Osteoblast (primary cell): ENCODE measurements at regions not wholly inside any gene's neighbourhood (a gene's known extent, or its start where the extent isn't known, plus 50 kb on each side); places are given as distances from the start of the nearest gene placed in this dataset.

Experiments used
- DNase-seq: peaks from one replicate; pipeline ENCODE4 v3.0.0; 2011; ENCODE audit warnings: low spot score, mixed read lengths; ENCODE audit not compliant: insufficient read length; ENCODE audit errors: missing footprints
- H2AFZ ChIP-seq: 2 replicates; pipeline ENCODE4 v1.6.0; 2011; ENCODE audit warnings: mild to moderate bottlenecking, low read length
- H3K27ac ChIP-seq: 2 replicates; pipeline ENCODE4 v1.5.1; 2011; ENCODE audit warnings: mild to moderate bottlenecking, low read depth, low read length, moderate library complexity
- H3K27me3 ChIP-seq: 2 replicates; pipeline ENCODE4 v1.6.0; 2012; ENCODE audit warnings: mild to moderate bottlenecking, control low read depth, inconsistent platforms, low read length, moderate library complexity; ENCODE audit not compliant: insufficient read depth
- H3K36me3 ChIP-seq: 2 replicates; pipeline ENCODE4 v1.5.1; 2011; ENCODE audit warnings: mild to moderate bottlenecking, low read length, control low read depth, moderate library complexity; ENCODE audit not compliant: insufficient read depth
- H3K4me1 ChIP-seq: 2 replicates; pipeline ENCODE4 v1.5.1; 2011; ENCODE audit warnings: mild to moderate bottlenecking, low read length, control low read depth, moderate library complexity; ENCODE audit not compliant: insufficient read depth
- H3K4me2 ChIP-seq: 2 replicates; pipeline ENCODE4 v1.6.0; 2011; ENCODE audit warnings: mild to moderate bottlenecking, low read length; ENCODE audit not compliant: insufficient read depth
- H3K4me3 ChIP-seq: fragments of 200-600 bp; sonication (generic); 3 replicates; pipeline ENCODE4 v1.5.1; 2012; ENCODE audit warnings: mild to moderate bottlenecking, low read length, inconsistent platforms; ENCODE audit not compliant: insufficient read depth
- H3K79me2 ChIP-seq: 2 replicates; pipeline ENCODE4 v1.6.0; 2012; ENCODE audit warnings: mild to moderate bottlenecking, low read length, control low read depth, inconsistent platforms; ENCODE audit not compliant: insufficient read depth
- H3K9me3 ChIP-seq: 2 replicates; pipeline ENCODE4 v1.5.1; 2011; ENCODE audit warnings: low read depth, low read length, control low read depth
- H4K20me1 ChIP-seq: 2 replicates; pipeline ENCODE4 v1.6.0; 2012; ENCODE audit warnings: mild to moderate bottlenecking, low read length, control low read depth; ENCODE audit not compliant: insufficient read depth
- TF ChIP-seq, protein P1 (sequence below): IDR thresholded peaks from 2 replicates; pipeline ENCODE4 v1.5.1; 2011; ENCODE audit warnings: mild to moderate bottlenecking, low read depth, low read length, moderate library complexity; ENCODE audit errors: extremely low read depth

DNA sequence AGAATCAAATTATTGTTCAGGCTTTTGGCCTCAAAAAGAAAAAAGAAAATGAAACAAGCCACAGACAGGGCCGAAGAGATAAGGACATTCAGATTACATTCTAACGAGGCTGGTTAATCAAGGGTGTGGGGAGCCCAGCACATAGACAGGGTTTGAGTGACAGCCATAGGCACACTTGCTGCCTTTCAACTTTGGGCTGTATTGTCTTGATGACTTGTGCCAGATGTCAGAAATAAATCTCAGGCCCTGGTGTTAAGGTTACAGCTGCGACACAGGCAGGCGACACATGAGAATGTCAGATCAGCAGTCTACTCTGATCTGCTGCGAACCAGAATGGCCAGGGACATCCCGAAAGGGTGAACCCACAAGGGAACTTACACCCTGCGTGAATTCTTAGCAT is 231.2 kb upstream of the ARRDC4 start:
- H3K27ac ChIP-seq, result no peak overlapping the region
- no peak overlapping the region for H3K4me3 ChIP-seq
- no peaks in the 10 kb centered on the region for H3K9me3 ChIP-seq
- no peak overlapping the region for H3K4me2 ChIP-seq
- H3K36me3 ChIP-seq, result no peaks in the 10 kb centered on the region
- no peaks in the 10 kb centered on the region for H4K20me1 ChIP-seq
- no peak overlapping the region for H2AFZ ChIP-seq
- no peaks in the 10 kb centered on the region for H3K27me3 ChIP-seq
- H3K79me2 ChIP-seq, result no peaks in the 10 kb centered on the region
- TF ChIP-seq, protein P1, sequence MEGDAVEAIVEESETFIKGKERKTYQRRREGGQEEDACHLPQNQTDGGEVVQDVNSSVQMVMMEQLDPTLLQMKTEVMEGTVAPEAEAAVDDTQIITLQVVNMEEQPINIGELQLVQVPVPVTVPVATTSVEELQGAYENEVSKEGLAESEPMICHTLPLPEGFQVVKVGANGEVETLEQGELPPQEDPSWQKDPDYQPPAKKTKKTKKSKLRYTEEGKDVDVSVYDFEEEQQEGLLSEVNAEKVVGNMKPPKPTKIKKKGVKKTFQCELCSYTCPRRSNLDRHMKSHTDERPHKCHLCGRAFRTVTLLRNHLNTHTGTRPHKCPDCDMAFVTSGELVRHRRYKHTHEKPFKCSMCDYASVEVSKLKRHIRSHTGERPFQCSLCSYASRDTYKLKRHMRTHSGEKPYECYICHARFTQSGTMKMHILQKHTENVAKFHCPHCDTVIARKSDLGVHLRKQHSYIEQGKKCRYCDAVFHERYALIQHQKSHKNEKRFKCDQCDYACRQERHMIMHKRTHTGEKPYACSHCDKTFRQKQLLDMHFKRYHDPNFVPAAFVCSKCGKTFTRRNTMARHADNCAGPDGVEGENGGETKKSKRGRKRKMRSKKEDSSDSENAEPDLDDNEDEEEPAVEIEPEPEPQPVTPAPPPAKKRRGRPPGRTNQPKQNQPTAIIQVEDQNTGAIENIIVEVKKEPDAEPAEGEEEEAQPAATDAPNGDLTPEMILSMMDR, result no peak
- no peaks in the 10 kb centered on the region for H3K4me1 ChIP-seq
- DNase-seq, result no peak

DNA sequence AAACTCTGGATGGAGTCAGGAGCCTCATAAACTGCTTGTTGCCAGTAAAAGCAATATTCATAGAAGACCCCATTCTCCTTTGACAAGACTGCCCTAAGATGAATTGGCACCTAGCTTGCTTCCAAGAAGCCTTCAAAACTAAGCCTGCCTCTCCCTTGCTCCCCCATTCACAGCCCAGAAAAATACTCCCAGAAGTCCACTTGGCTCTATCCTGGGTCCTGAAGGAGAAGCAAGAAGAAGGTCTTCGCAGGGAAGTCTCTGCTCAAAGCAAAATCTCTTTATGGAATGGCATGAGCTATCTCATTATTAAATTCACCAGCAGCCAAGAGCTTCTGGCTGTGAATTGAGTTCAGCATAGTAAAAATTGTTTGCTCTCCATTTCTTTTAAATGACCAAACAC is 230.2 kb upstream of the ARRDC4 start:
- no peaks in the 10 kb centered on the region for H3K36me3 ChIP-seq
- H3K79me2 ChIP-seq, result no peaks in the 10 kb centered on the region
- no peak overlapping the region for H3K4me3 ChIP-seq
- H3K4me2 ChIP-seq, result no peak overlapping the region
- no peaks in the 10 kb centered on the region for H4K20me1 ChIP-seq
- no peaks in the 10 kb centered on the region for H3K27me3 ChIP-seq
- no peak overlapping the region for H2AFZ ChIP-seq
- no peaks in the 10 kb centered on the region for H3K9me3 ChIP-seq
- TF ChIP-seq, protein P1, result no peak
- no peak overlapping the region for H3K27ac ChIP-seq
- no peak for DNase-seq
- no peaks in the 10 kb centered on the region for H3K4me1 ChIP-seq

DNA sequence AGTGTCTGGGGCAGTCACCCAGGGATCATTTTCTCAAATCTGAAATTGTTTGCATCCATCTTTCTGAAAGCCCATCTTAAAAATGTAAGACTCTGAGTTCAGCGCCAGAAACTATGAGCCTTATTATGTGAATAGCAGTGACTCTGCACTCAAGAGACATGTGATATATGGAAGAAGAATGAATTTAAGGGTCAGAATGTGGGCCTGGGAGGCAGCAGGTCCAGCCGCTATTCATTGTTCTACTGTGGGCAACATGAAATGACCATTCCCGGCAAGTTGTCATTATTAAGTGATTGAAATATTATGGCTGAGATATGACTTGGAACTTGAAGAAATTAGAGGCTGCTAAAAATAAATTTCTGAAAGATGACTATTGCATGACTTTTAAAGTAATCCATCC is 228.6 kb upstream of the ARRDC4 start:
- Histone ChIP-seq H3K36me3 (no peaks in the 10 kb centered on the region), H2AFZ (no peak overlapping the region), H3K4me2 (no peak overlapping the region), H3K79me2 (no peaks in the 10 kb centered on the region), H3K4me1 (no peaks in the 10 kb centered on the region), H4K20me1 (no peaks in the 10 kb centered on the region), H3K27ac (no peak overlapping the region), H3K27me3 (no peaks in the 10 kb centered on the region), H3K9me3 (no peaks in the 10 kb centered on the region), H3K4me3 (no peak overlapping the region)
- DNase-seq, result no peak
- TF ChIP-seq, protein P1, result no peak

DNA sequence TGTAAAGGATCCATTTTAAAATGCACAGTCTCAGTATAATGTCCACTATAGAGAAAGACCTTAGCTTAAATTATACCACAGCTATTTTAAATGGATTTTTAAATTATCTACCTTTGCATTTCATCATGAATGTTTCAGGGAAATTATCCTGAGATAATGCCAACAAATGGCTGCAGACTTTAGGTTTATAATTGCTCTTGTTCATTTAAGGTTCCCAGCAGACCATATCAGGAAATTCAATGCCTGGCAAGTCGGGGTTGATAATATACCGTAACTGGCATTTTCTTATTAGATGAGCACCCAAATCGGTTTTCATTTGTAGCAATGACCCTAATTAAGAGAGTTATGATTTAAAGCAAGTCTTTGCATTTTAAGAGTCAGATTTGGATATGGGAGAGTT is 227.1 kb upstream of the ARRDC4 start:
- Histone ChIP-seq H3K79me2 (no peaks in the 10 kb centered on the region), H3K4me3 (no peak overlapping the region), H3K36me3 (no peaks in the 10 kb centered on the region), H3K9me3 (no peaks in the 10 kb centered on the region), H3K27ac (no peak overlapping the region), H4K20me1 (no peaks in the 10 kb centered on the region), H2AFZ (no peak overlapping the region), H3K27me3 (no peaks in the 10 kb centered on the region), H3K4me1 (no peaks in the 10 kb centered on the region), H3K4me2 (no peak overlapping the region)
- TF ChIP-seq, protein P1, result no peak
- no peak for DNase-seq
